ENCODE measurements at regions not wholly inside any gene's neighbourhood (a gene's known extent, or its start where the extent isn't known, plus 50 kb on each side); places are given as distances from the start of the nearest gene placed in this dataset.
"Not testable (repeated sequence)": the region's sequence is repeated elsewhere in the genome, so short reads cannot be mapped to it uniquely, and the experiment has no call there.

- Mint-ChIP-seq H3K9me3 (no peaks in the 10 kb centered on the region), H3K27ac (no peak overlapping the region), H3K4me1 (ENCODE audit: low read depth) (no peaks in the 10 kb centered on the region), H3K4me3 (no peak overlapping the region), H3K36me3 (ENCODE audit: low read depth) (no peaks in the 10 kb centered on the region), H3K27me3 (no peaks in the 10 kb centered on the region)
Measured at GRCh38 chr6:98339506-98339905, 494.9 kb upstream of the POU3F2 start.

- no peaks in the 10 kb centered on the region for H3K4me1 Mint-ChIP-seq (ENCODE audit: low read depth)
- no peaks in the 10 kb centered on the region for H3K36me3 Mint-ChIP-seq (ENCODE audit: low read depth)
- H3K9me3 Mint-ChIP-seq = no peaks in the 10 kb centered on the region
- no peak overlapping the region for H3K27ac Mint-ChIP-seq
- H3K4me3 Mint-ChIP-seq = no peak overlapping the region
- H3K27me3 Mint-ChIP-seq = no peaks in the 10 kb centered on the region
Measured at GRCh38 chr6:98343004-98343403, 491.4 kb upstream of the POU3F2 start.

- Mint-ChIP-seq H3K4me3 (no peak overlapping the region), H3K4me1 (ENCODE audit: low read depth) (no peaks in the 10 kb centered on the region), H3K27me3 (no peaks in the 10 kb centered on the region)
Measured at GRCh38 chr6:98343797-98344196, 490.6 kb upstream of the POU3F2 start.

DNA sequence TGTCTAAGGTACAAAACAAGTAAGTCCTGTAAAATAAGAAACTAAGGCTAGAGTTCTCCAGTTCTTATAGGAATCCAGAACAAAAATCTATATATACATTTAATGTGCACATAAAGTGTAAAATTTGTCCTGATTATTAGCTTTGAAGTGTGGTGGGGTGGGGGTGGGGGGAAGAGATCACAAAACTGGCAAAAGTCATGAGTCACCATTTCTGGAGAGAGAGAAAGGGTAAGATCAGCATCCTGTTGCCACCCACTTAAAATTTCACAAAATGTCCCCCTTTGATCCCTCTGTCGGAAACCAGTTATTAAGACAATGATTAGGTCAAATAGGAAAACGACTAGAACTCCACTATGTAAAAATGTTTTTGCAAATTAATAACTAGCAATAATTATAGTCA, 482.0 kb upstream of the POU3F2 start:
- H3K27me3 Mint-ChIP-seq = no peaks in the 10 kb centered on the region

More at GRCh38 chr6:98343797-98344196, 490.6 kb upstream of the POU3F2 start:
- Mint-ChIP-seq H3K27ac (no peak overlapping the region), H3K9me3 (no peaks in the 10 kb centered on the region), H3K36me3 (ENCODE audit: low read depth) (no peaks in the 10 kb centered on the region)

DNA sequence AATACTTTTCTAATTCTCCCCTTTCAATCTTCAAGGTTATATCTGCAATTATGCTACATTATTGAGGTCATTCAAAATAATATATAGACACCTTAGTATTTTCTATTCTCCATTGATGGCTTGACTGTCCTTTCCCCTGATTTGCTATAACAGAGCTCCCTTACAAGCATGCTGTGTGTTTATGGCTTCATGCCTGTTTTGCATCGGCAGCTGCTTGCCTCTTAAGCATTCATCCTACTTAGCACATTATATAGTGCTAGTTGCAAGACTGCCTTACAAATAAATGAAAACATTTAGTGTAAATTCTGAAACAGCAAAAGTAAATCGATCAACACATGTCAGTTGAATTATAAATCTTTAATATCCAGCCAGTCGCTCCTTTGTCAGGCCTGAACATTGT, 476.2 kb upstream of the POU3F2 start:
- Mint-ChIP-seq H3K27me3 (no peaks in the 10 kb centered on the region), H3K9me3 (peaks cover 4% of the 10 kb centered on the region), H3K4me3 (no peak overlapping the region), H3K27ac (no peak overlapping the region), H3K4me1 (ENCODE audit: low read depth) (no peaks in the 10 kb centered on the region), H3K36me3 (ENCODE audit: low read depth) (no peaks in the 10 kb centered on the region)

More for the DNA sequence above, 482.0 kb upstream of the POU3F2 start:
- no peaks in the 10 kb centered on the region for H3K36me3 Mint-ChIP-seq (ENCODE audit: low read depth)
- peaks cover 4% of the 10 kb centered on the region for H3K9me3 Mint-ChIP-seq
- H3K4me3 Mint-ChIP-seq = no peak overlapping the region
- H3K4me1 Mint-ChIP-seq (ENCODE audit: low read depth) = no peaks in the 10 kb centered on the region
- H3K27ac Mint-ChIP-seq = no peak overlapping the region

DNA sequence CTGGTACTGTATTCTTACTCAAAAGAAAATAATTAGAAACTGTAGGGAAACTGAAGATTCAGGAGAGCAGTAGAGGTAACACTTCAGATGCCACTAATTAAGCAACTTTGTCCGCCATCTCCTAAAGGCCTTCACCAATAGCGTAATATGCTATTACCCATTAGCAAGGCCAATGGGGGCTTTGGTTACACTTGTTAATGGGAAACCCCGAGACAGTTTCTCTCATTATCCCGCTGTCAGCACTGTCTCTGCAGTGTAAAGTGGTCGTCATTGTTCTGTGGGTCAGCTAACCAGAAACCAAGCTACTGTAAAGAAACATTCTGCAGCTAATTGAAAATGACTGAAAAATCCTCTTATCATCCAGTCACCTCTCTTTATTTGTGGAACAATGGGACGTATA, 468.0 kb upstream of the POU3F2 start:
- no peaks in the 10 kb centered on the region for H3K4me1 Mint-ChIP-seq (ENCODE audit: low read depth)
- no peaks in the 10 kb centered on the region for H3K27me3 Mint-ChIP-seq
- no peak overlapping the region for H3K4me3 Mint-ChIP-seq
- peaks cover 5% of the 10 kb centered on the region for H3K9me3 Mint-ChIP-seq
- H3K27ac Mint-ChIP-seq = no peak overlapping the region
- H3K36me3 Mint-ChIP-seq (ENCODE audit: low read depth) = no peaks in the 10 kb centered on the region

DNA sequence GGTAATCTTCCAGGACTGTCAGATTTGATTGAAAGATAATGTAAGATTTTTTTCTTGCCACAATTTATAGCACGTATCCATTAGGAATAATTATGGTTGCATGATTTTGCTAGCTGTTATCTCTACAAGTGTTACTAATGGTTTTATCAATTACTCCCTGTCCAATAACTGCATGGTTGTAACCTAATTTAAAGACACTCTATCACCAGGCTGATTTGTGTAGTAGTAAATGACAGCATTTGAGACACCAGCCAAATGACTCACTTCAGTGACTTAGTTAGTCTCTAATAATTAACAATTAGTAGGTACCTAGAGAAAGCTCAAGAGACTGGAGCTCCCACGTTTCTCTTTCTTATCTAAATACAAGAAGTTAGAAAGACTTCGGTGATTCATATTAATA, 453.8 kb upstream of the POU3F2 start:
- Mint-ChIP-seq H3K9me3 (peaks cover 7% of the 10 kb centered on the region), H3K36me3 (ENCODE audit: low read depth) (no peaks in the 10 kb centered on the region), H3K4me1 (ENCODE audit: low read depth) (no peaks in the 10 kb centered on the region), H3K4me3 (no peak overlapping the region), H3K27me3 (no peaks in the 10 kb centered on the region), H3K27ac (no peak overlapping the region)

DNA sequence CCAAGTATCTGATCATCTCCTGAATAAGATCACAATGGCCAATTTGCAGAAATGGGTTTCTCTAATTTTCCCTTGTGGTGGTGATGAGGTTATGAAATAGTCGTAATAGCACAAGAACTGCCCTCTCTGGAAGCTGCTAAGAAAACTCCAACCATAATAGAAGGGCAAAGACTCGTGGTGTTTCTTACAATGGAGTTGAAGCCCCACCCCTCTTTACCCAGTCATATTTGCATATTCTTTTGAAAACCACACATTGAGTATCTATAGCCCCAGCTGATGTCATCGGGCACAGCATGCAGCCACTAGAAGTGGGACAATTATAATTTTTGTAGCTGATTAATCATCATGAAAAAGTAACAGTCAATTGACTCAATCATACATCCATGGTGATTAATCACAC, 452.1 kb upstream of the POU3F2 start:
- Mint-ChIP-seq H3K4me1 (ENCODE audit: low read depth) (no peaks in the 10 kb centered on the region), H3K36me3 (ENCODE audit: low read depth) (no peaks in the 10 kb centered on the region), H3K27ac (no peak overlapping the region), H3K27me3 (no peaks in the 10 kb centered on the region), H3K4me3 (no peak overlapping the region), H3K9me3 (no peaks in the 10 kb centered on the region)

DNA sequence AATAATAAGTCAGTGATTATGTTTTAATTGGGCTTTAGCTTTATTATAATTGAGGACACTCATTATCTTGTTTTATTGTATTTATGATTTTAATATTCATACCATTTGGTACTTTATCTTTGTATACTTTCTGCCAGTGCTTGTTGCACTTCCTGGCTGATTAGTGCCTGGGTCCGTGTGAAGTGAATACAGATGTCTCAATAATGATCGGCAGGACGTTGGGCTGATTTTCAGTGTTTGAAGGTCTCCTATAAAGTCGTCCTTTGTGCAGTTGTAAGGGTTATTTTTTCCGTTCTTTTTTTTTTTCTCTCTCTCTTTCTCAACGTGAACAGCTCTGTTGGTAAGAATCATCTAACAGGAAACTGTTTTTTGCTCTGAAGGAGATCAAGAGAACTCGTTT, 450.0 kb upstream of the POU3F2 start:
- no peaks in the 10 kb centered on the region for H3K36me3 Mint-ChIP-seq (ENCODE audit: low read depth)

GRCh38 chr6:98384801-98385200, 449.6 kb upstream of the POU3F2 start:
- H3K4me3 Mint-ChIP-seq = no peak overlapping the region
- H3K9me3 Mint-ChIP-seq = no peaks in the 10 kb centered on the region
- no peaks in the 10 kb centered on the region for H3K36me3 Mint-ChIP-seq (ENCODE audit: low read depth)
- no peaks in the 10 kb centered on the region for H3K4me1 Mint-ChIP-seq (ENCODE audit: low read depth)
- H3K27ac Mint-ChIP-seq = no peak overlapping the region
- H3K27me3 Mint-ChIP-seq = no peaks in the 10 kb centered on the region

More for the DNA sequence above, 450.0 kb upstream of the POU3F2 start:
- no peak overlapping the region for H3K4me3 Mint-ChIP-seq
- H3K4me1 Mint-ChIP-seq (ENCODE audit: low read depth) = no peaks in the 10 kb centered on the region
- no peak overlapping the region for H3K27ac Mint-ChIP-seq
- H3K27me3 Mint-ChIP-seq = no peaks in the 10 kb centered on the region
- H3K9me3 Mint-ChIP-seq = no peaks in the 10 kb centered on the region

- Mint-ChIP-seq H3K4me1 (ENCODE audit: low read depth) (no peaks in the 10 kb centered on the region), H3K4me3 (no peak overlapping the region), H3K36me3 (ENCODE audit: low read depth) (no peaks in the 10 kb centered on the region), H3K9me3 (peaks cover 4% of the 10 kb centered on the region), H3K27ac (no peak overlapping the region), H3K27me3 (no peaks in the 10 kb centered on the region)
Measured at GRCh38 chr6:98395610-98396166, 438.7 kb upstream of the POU3F2 start.

- Mint-ChIP-seq H3K27me3 (no peaks in the 10 kb centered on the region), H3K4me3 (no peak overlapping the region), H3K4me1 (ENCODE audit: low read depth) (no peaks in the 10 kb centered on the region), H3K36me3 (ENCODE audit: low read depth) (no peaks in the 10 kb centered on the region), H3K9me3 (peaks cover 3% of the 10 kb centered on the region), H3K27ac (no peak overlapping the region)
Measured at GRCh38 chr6:98416027-98416426, 418.3 kb upstream of the POU3F2 start.

GRCh38 chr6:98416497-98417158, 417.7 kb upstream of the POU3F2 start:
- not testable (repeated sequence) for H3K4me3 Mint-ChIP-seq; H3K9me3 Mint-ChIP-seq; H3K27me3 Mint-ChIP-seq; H3K4me1 Mint-ChIP-seq (ENCODE audit: low read depth); H3K27ac Mint-ChIP-seq; H3K36me3 Mint-ChIP-seq (ENCODE audit: low read depth)

- Mint-ChIP-seq H3K4me1 (ENCODE audit: low read depth) (no peaks in the 10 kb centered on the region), H3K9me3 (peaks cover 17% of the 10 kb centered on the region), H3K4me3 (no peak overlapping the region), H3K36me3 (ENCODE audit: low read depth) (no peaks in the 10 kb centered on the region), H3K27ac (no peak overlapping the region), H3K27me3 (no peaks in the 10 kb centered on the region)
Measured at GRCh38 chr6:98433325-98434056, 400.9 kb upstream of the POU3F2 start.

DNA sequence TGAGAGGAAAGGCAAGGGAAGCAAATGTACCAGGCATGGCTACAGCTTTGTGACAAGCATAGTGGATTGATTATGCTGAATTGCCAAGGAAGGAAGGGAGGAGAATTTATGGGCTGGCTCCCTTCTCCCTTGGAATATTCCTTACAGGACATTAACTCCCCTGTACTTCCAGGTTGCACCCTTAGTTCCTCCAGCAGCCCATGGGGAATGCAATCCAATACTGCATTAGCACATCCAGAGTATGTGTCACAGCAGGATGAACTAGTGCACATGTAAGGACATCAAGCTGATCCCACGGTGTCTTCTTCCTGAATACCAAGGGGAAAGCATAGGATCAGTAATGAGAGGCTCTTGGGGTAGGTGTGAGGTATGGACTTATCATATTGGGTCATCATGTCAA, 390.7 kb upstream of the POU3F2 start:
- no peaks in the 10 kb centered on the region for H3K4me1 Mint-ChIP-seq (ENCODE audit: low read depth)
- no peak overlapping the region for H3K27ac Mint-ChIP-seq
- no peak overlapping the region for H3K4me3 Mint-ChIP-seq
- peaks cover 14% of the 10 kb centered on the region for H3K9me3 Mint-ChIP-seq
- no peaks in the 10 kb centered on the region for H3K36me3 Mint-ChIP-seq (ENCODE audit: low read depth)
- H3K27me3 Mint-ChIP-seq = no peaks in the 10 kb centered on the region

All from stimulated activated naive CD8-positive, alpha-beta T cell treated with anti-CD3 and anti-CD28 coated beads, Interleukin-15, Interleukin-2, amounts not matched to agents 100 ng/mL and 50 ng/mL, for 24 hours (primary cell).